HCT116 (cell line): ENCODE measurements at regions not wholly inside any gene's neighbourhood (a gene's known extent, or its start where the extent isn't known, plus 50 kb on each side); places are given as distances from the start of the nearest gene placed in this dataset.

Source experiments
- ATAC-seq: fragments of 200-7000 bp; cut with Tn5 transposase; 2 replicates; pipeline ENCODE4 v1.9.1; 2020; ENCODE audit warnings: mild to moderate bottlenecking, moderate library complexity
- BruUV-seq: library from RNA; stranded (reverse); fragments of 400-500 nt; replicated peaks from 2 replicates; lab custom pipeline; 2021; lab: Mats Ljungman, UMichigan
- CTCF ChIA-PET: fragments of 300-600 bp; sonication (Branson Sonifier 250); formaldehyde crosslinking; loops from one replicate; lab custom pipeline; 2021; ENCODE audit warnings: antibody characterized with exemption; lab: Charles Lee
- POLR2A ChIA-PET: fragments of 300-600, 350-600 bp; sonication (Branson Sonifier 250); formaldehyde crosslinking; loops from one replicate; lab custom pipeline; 2021; ENCODE audit warnings: antibody characterized with exemption; lab: Charles Lee
- RAD21 ChIA-PET, 2 experiments: fragments of 300-600 bp; sonication (Branson Sonifier 250); formaldehyde crosslinking; loops; one replicate each; lab custom pipeline; 2023; ENCODE audit warnings: low total read pairs in 2 of 2; ENCODE audit not compliant: uncharacterized antibody in 2 of 2, unreplicated experiment in 2 of 2, low non-redundant PET in 1 of 2; lab: Charles Lee
- DNase-seq: peaks from one replicate; pipeline ENCODE4 v3.0.0-alpha.2; 2010; ENCODE audit warnings: low read depth, low spot score
- H2AFZ ChIP-seq: fragments of 200-600 bp; shearing (Covaris generic), sonication (generic); 2 replicates; pipeline ENCODE4 v1.6.1; 2017; ENCODE audit warnings: low read depth, mixed run types, mixed read lengths, antibody characterized with exemption, low read length; ENCODE audit not compliant: poor library complexity, severe bottlenecking
- H3K27ac ChIP-seq: 2 replicates; pipeline ENCODE4 v1.5.1; 2012; ENCODE audit warnings: low read depth, low read length
- H3K27me3 ChIP-seq: fragments of 200-600 bp; sonication (generic); 2 replicates; pipeline ENCODE4 v1.6.1; 2016; ENCODE audit warnings: mixed run types, low read length, mixed read lengths; ENCODE audit not compliant: insufficient read depth
- H3K36me3 ChIP-seq, 2 experiments: fragments of 200-500 bp in 1 of 2; fragments of 200-600 bp in 1 of 2; sonication (Bioruptor generic) in 1 of 2; sonication (generic) in 1 of 2; 2 replicates each; pipeline versions ENCODE4 v1.5.1 to v1.6.1; 2014 to 2016; ENCODE audit warnings: low read length in 2 of 2, inconsistent platforms in 1 of 2, mixed read lengths in 1 of 2, mixed run types in 1 of 2; ENCODE audit not compliant: insufficient read depth in 2 of 2, control insufficient read depth in 1 of 2
- H3K4me1 ChIP-seq, 2 experiments: fragments of 200-600 bp in 1 of 2; sonication (generic) in 1 of 2; 2 replicates each; pipeline versions ENCODE4 v1.5.1 to v1.6.1; 2012 to 2017; ENCODE audit warnings: low read length in 2 of 2, inconsistent platforms in 1 of 2, mild to moderate bottlenecking in 1 of 2, mixed read lengths in 1 of 2, mixed run types in 1 of 2, moderate library complexity in 1 of 2; ENCODE audit not compliant: insufficient read depth in 2 of 2, control insufficient read depth in 1 of 2
- H3K4me2 ChIP-seq: fragments of 200-600 bp; sonication (generic); 2 replicates; pipeline ENCODE4 v1.6.1; 2017; ENCODE audit warnings: mixed run types, low read length, mixed read lengths
- H3K4me3 ChIP-seq, 2 experiments: fragments of 200-600 bp in 1 of 2; sonication (generic) in 1 of 2; replicated peaks in 1 of 2; 2 replicates each; pipeline ENCODE4 v1.5.1; 2011 to 2016; ENCODE audit warnings: low read length in 2 of 2, control low read depth in 1 of 2, low read depth in 1 of 2, mild to moderate bottlenecking in 1 of 2, mixed read lengths in 1 of 2, mixed run types in 1 of 2
- H3K79me2 ChIP-seq: fragments of 200-600 bp; sonication (generic); 2 replicates; pipeline ENCODE4 v1.6.1; 2017; ENCODE audit warnings: mild to moderate bottlenecking, mixed run types, low read length, moderate library complexity, mixed read lengths; ENCODE audit not compliant: insufficient read depth
- H3K9ac ChIP-seq: fragments of 200-600 bp; sonication (generic); 2 replicates; pipeline ENCODE4 v1.6.1; 2016; ENCODE audit warnings: low read length, mixed read lengths
- H3K9me2 ChIP-seq: fragments of 200-600 bp; sonication (generic), shearing (Covaris generic); 2 replicates; pipeline ENCODE4 v1.6.1; 2017; ENCODE audit warnings: mixed run types, mild to moderate bottlenecking, moderate library complexity; ENCODE audit not compliant: insufficient read depth
- H3K9me3 ChIP-seq, 2 experiments: fragments of 200-500 bp in 1 of 2; fragments of 200-600 bp in 1 of 2; sonication (Bioruptor generic) in 1 of 2; sonication (generic) in 1 of 2; 2 replicates each; pipeline ENCODE4 v1.6.1; 2014 to 2017; ENCODE audit warnings: low read length in 2 of 2, mixed read lengths in 2 of 2, inconsistent platforms in 1 of 2, low read depth in 1 of 2, mild to moderate bottlenecking in 1 of 2, mixed run types in 1 of 2, moderate library complexity in 1 of 2; ENCODE audit not compliant: control insufficient read depth in 1 of 2, insufficient read depth in 1 of 2
- H4K20me1 ChIP-seq: fragments of 200-600 bp; sonication (generic), shearing (Covaris generic); 2 replicates; pipeline ENCODE4 v1.6.1; 2017; ENCODE audit warnings: mixed run types, mild to moderate bottlenecking, moderate library complexity; ENCODE audit not compliant: insufficient read depth
- CBX3 ChIP-seq: IDR thresholded peaks from 2 replicates; pipeline ENCODE4 v1.6.1; 2012; ENCODE audit warnings: low read depth
- CEBPB ChIP-seq: IDR thresholded peaks from 2 replicates; pipeline ENCODE4 v1.6.1; 2012; ENCODE audit warnings: low read depth
- EGR1 ChIP-seq: IDR thresholded peaks from 2 replicates; pipeline ENCODE4 v1.6.1; 2012; ENCODE audit warnings: low read depth
- ELF1 ChIP-seq: IDR thresholded peaks from 2 replicates; pipeline ENCODE4 v1.6.1; 2012; ENCODE audit warnings: low read depth, borderline replicate concordance
- EZH2 ChIP-seq: fragments of 200-600 bp; sonication (generic); IDR thresholded peaks from 2 replicates; pipeline ENCODE4 v1.6.1; 2017; ENCODE audit warnings: antibody characterized with exemption, mixed run types
- EZH2phosphoT487 ChIP-seq: fragments of 200-600 bp; IDR thresholded peaks from 2 replicates; pipeline ENCODE4 v1.6.1; 2018; ENCODE audit warnings: antibody characterized with exemption, borderline replicate concordance
- FOSL1 ChIP-seq: IDR thresholded peaks from 2 replicates; pipeline ENCODE4 v1.6.1; 2012; ENCODE audit warnings: low read depth
- JUND ChIP-seq: IDR thresholded peaks from 2 replicates; pipeline ENCODE4 v1.6.1; 2012
- POLR2AphosphoS5 ChIP-seq: IDR thresholded peaks from 2 replicates; pipeline ENCODE4 v1.6.1; 2011; ENCODE audit warnings: mild to moderate bottlenecking, low read depth, low read length, moderate library complexity
- SIN3A ChIP-seq: IDR thresholded peaks from 2 replicates; pipeline ENCODE4 v1.6.1; 2012; ENCODE audit warnings: low read depth
- SP1 ChIP-seq: IDR thresholded peaks from 2 replicates; pipeline ENCODE4 v1.6.1; 2012; ENCODE audit warnings: low read depth
- TCF7L2 ChIP-seq: IDR thresholded peaks from 2 replicates; pipeline ENCODE4 v1.7.0; 2011; ENCODE audit warnings: borderline replicate concordance, inconsistent platforms; ENCODE audit not compliant: insufficient read depth, insufficient read length; ENCODE audit errors: extremely low read depth
- ZFX ChIP-seq: fragments of 450-650 bp; IDR thresholded peaks from 2 replicates; pipeline ENCODE4 v1.6.1; 2017
- ZNF274 ChIP-seq: fragments of 200-500 bp; sonication (Bioruptor generic); IDR thresholded peaks from 2 replicates; pipeline ENCODE4 v1.6.1; 2014; ENCODE audit warnings: mild to moderate bottlenecking, low read depth, low read length, inconsistent platforms
- intact Hi-C: fragments of 100-400 bp; cut with micrococcal nuclease; formaldehyde crosslinking; loops from 2 replicates; pipeline ENCODE4 v1.10.0; 2022
- TF ChIP-seq, protein P1 (sequence below): IDR thresholded peaks from 2 replicates; pipeline ENCODE4 v1.6.1; 2012; ENCODE audit warnings: low read depth
- TF ChIP-seq, protein P2 (sequence below): IDR thresholded peaks from 2 replicates; pipeline ENCODE4 v1.6.1; 2012
- TF ChIP-seq, protein P3 (sequence below): IDR thresholded peaks from 2 replicates; pipeline ENCODE4 v1.6.1; 2011; ENCODE audit warnings: mild to moderate bottlenecking, low read length, moderate library complexity; ENCODE audit not compliant: insufficient replicate concordance; ENCODE audit errors: extremely low read depth
- TF ChIP-seq, protein P4 (sequence below): IDR thresholded peaks from 2 replicates; pipeline ENCODE4 v1.6.1; 2012

DNA sequence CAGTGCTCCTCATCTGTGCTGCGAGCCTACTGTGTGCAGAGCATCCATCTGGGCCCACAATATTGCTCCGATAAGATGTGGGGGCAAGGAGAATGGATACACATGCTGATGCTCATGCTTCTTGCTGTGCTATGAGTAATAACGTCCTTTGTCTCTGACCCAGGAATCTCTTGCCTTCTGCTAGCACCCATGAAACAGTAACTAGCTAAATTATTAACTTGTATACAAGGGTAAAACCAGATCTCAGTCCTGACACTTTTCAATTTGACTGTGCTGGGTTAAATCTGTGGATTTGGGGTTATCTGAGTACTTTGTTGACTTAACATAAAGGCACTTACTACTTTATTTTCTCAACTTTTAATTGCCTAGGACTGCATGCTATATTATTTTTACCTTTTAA, 357.6 kb downstream of the SLC4A3 start:
- POLR2A ChIA-PET, result no interaction called here
- H3K4me2 ChIP-seq, result no peak overlapping the region
- H3K27me3 ChIP-seq, result no peaks in the 10 kb centered on the region
- H3K9me3 ChIP-seq, result no peaks in the 10 kb centered on the region
- H3K4me3 ChIP-seq, result no peak overlapping the region
- RAD21 ChIA-PET, result no interaction called here
- no TSS peak for BruUV-seq
- intact Hi-C loops, result no loop called here
- H2AFZ ChIP-seq, result no peak overlapping the region
- no peak for ATAC-seq
- H3K79me2 ChIP-seq, result no peaks in the 10 kb centered on the region
- no peaks in the 10 kb centered on the region for H3K4me1 ChIP-seq
- no peaks in the 10 kb centered on the region for H4K20me1 ChIP-seq
- TF ChIP-seq FOSL1 (no peak), EZH2 (no peak), POLR2AphosphoS5 (no peak), SIN3A (no peak), SP1 (no peak), EZH2phosphoT487 (no peak), CBX3 (no peak), EGR1 (no peak), CEBPB (no peak), TCF7L2 (no peak), ZNF274 (no peak), ZFX (no peak), ELF1 (no peak), JUND (no peak)
- TF ChIP-seq, protein P1, sequence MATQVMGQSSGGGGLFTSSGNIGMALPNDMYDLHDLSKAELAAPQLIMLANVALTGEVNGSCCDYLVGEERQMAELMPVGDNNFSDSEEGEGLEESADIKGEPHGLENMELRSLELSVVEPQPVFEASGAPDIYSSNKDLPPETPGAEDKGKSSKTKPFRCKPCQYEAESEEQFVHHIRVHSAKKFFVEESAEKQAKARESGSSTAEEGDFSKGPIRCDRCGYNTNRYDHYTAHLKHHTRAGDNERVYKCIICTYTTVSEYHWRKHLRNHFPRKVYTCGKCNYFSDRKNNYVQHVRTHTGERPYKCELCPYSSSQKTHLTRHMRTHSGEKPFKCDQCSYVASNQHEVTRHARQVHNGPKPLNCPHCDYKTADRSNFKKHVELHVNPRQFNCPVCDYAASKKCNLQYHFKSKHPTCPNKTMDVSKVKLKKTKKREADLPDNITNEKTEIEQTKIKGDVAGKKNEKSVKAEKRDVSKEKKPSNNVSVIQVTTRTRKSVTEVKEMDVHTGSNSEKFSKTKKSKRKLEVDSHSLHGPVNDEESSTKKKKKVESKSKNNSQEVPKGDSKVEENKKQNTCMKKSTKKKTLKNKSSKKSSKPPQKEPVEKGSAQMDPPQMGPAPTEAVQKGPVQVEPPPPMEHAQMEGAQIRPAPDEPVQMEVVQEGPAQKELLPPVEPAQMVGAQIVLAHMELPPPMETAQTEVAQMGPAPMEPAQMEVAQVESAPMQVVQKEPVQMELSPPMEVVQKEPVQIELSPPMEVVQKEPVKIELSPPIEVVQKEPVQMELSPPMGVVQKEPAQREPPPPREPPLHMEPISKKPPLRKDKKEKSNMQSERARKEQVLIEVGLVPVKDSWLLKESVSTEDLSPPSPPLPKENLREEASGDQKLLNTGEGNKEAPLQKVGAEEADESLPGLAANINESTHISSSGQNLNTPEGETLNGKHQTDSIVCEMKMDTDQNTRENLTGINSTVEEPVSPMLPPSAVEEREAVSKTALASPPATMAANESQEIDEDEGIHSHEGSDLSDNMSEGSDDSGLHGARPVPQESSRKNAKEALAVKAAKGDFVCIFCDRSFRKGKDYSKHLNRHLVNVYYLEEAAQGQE, result no peak
- TF ChIP-seq, protein P2, sequence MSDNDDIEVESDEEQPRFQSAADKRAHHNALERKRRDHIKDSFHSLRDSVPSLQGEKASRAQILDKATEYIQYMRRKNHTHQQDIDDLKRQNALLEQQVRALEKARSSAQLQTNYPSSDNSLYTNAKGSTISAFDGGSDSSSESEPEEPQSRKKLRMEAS, result no peak
- TF ChIP-seq, protein P3, sequence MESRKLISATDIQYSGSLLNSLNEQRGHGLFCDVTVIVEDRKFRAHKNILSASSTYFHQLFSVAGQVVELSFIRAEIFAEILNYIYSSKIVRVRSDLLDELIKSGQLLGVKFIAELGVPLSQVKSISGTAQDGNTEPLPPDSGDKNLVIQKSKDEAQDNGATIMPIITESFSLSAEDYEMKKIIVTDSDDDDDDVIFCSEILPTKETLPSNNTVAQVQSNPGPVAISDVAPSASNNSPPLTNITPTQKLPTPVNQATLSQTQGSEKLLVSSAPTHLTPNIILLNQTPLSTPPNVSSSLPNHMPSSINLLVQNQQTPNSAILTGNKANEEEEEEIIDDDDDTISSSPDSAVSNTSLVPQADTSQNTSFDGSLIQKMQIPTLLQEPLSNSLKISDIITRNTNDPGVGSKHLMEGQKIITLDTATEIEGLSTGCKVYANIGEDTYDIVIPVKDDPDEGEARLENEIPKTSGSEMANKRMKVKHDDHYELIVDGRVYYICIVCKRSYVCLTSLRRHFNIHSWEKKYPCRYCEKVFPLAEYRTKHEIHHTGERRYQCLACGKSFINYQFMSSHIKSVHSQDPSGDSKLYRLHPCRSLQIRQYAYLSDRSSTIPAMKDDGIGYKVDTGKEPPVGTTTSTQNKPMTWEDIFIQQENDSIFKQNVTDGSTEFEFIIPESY, result no peak
- TF ChIP-seq, protein P4, sequence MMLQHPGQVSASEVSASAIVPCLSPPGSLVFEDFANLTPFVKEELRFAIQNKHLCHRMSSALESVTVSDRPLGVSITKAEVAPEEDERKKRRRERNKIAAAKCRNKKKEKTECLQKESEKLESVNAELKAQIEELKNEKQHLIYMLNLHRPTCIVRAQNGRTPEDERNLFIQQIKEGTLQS, result no peak
- no peak overlapping the region for H3K27ac ChIP-seq
- H3K9me2 ChIP-seq, result no peaks in the 10 kb centered on the region
- no peaks in the 10 kb centered on the region for H3K36me3 ChIP-seq
- no peak overlapping the region for H3K9ac ChIP-seq
- DNase-seq, result no peak
- CTCF ChIA-PET, result interaction anchor here (1.1 kb wide), 1 partner anchor 12 kb away, joined by 3 read pairs; no protein-coding TSS in a partner anchor
